ENCODE measurements at regions not wholly inside any gene's neighbourhood (a gene's known extent, or its start where the extent isn't known, plus 50 kb on each side); places are given as distances from the start of the nearest gene placed in this dataset.

DNA sequence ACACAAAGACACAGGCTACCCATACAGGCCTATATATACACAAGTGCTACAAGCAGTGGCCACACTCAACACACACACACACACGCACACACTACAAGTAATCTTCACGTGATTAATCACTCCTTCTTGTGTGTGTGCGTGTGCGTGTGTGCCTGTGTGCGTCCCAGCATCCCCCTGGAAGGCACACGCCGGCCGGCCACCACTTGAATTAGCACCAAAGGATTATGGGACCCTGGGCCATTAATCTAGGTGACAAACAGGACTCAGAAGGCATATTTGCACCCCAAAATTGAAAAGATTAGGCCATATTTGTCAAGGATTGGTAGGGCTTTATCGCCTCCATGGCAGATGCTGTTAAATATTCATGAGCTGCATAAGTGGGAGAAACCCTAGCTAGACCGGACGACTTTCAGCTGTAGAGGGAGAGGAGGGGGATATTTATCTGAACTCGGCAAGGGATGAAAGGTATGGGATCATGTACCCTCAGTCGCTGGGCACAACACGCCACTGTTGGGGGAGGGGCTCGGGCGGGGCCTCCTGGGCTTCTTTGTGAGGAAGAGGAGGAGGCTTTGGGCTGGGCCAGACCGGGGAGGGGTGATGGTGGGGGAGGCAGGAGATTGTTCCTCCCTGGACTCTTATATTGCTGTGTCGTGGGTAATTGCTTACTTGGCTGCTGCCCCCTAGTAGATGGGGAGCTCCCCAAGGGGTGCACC lies 89.6 kb upstream of the LHX5 start:
- H3K4me3 Mint-ChIP-seq (ENCODE audit: unreplicated experiment) = no peak overlapping the region
- no peaks in the 10 kb centered on the region for H3K27me3 Mint-ChIP-seq (ENCODE audit: unreplicated experiment)
- no peak for TF ChIP-seq CTCF (IDR thresholded peaks at IDR 0.05; ENCODE audit: partially characterized antibody, unreplicated experiment)
- DNase-seq = no peak
- no peaks in the 10 kb centered on the region for H3K36me3 Mint-ChIP-seq (ENCODE audit: unreplicated experiment)
- peaks cover 2% of the 10 kb centered on the region for H3K9me3 Mint-ChIP-seq (ENCODE audit: unreplicated experiment)
- no peak overlapping the region for H3K27ac Mint-ChIP-seq (ENCODE audit: unreplicated experiment)
- no peaks in the 10 kb centered on the region for H3K4me1 Mint-ChIP-seq (ENCODE audit: low read depth, unreplicated experiment)

DNA sequence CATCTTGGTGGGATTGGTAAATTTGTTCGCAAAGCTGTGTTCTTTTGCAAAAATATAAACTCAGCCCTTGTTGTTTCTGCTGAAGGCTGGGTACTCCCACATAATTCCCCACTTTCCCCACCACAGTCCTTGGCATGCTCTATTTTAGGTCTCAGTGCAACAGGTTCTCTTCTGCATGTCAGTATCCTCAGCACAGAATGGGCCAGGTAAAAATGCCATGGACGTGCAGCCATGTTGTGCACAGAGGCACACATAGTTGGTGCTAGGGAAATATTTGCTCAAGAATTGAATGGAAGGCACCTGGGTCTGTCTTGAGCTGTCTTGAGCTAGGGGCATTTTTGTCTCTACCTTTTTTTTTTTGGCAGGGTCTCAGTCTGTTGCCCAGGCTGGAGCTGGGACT lies 87.8 kb upstream of the LHX5 start:
- Mint-ChIP-seq H3K27me3 (ENCODE audit: unreplicated experiment) (no peaks in the 10 kb centered on the region), H3K4me3 (ENCODE audit: unreplicated experiment) (no peak overlapping the region), H3K9me3 (ENCODE audit: unreplicated experiment) (peaks cover 3% of the 10 kb centered on the region), H3K27ac (ENCODE audit: unreplicated experiment) (no peak overlapping the region), H3K4me1 (ENCODE audit: low read depth, unreplicated experiment) (no peaks in the 10 kb centered on the region), H3K36me3 (ENCODE audit: unreplicated experiment) (no peaks in the 10 kb centered on the region)
- TF ChIP-seq CTCF (IDR thresholded peaks at IDR 0.05; ENCODE audit: partially characterized antibody, unreplicated experiment) = no peak
- DNase-seq = no peak

- Mint-ChIP-seq H3K4me1 (ENCODE audit: low read depth, unreplicated experiment) (no peaks in the 10 kb centered on the region), H3K27me3 (ENCODE audit: unreplicated experiment) (peaks cover 6% of the 10 kb centered on the region), H3K36me3 (ENCODE audit: unreplicated experiment) (no peaks in the 10 kb centered on the region), H3K9me3 (ENCODE audit: unreplicated experiment) (peaks cover 3% of the 10 kb centered on the region), H3K27ac (ENCODE audit: unreplicated experiment) (no peak overlapping the region), H3K4me3 (ENCODE audit: unreplicated experiment) (no peak overlapping the region)
- TF ChIP-seq CTCF (IDR thresholded peaks at IDR 0.05; ENCODE audit: partially characterized antibody, unreplicated experiment) = no peak
- DNase-seq = no peak
Observed at GRCh38 chr12:113555226-113555625, 83.6 kb upstream of the LHX5 start.

DNA sequence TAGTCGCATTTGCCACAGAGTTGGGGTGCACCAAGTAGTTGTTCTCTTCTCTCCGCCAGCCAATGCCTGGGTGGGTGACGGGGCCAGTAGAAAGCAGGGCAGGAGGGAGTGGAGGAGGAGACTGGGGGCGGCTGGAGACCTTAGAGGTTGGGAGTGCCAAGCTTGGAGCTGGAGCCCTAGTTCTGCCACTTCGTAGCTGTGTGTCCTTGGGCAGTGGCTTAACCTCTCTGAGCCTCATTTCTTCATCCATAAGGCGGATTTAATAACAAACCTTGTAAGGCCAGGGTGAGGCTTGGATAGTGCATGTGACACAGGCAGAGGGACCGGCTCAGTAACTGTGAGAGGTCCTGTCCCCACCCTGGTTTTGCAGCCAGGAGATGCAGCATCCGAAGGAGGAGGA lies 81.1 kb upstream of the LHX5 start:
- no peak overlapping the region for H3K4me3 Mint-ChIP-seq (ENCODE audit: unreplicated experiment)
- H3K4me1 Mint-ChIP-seq (ENCODE audit: low read depth, unreplicated experiment) = no peaks in the 10 kb centered on the region
- peaks cover 10% of the 10 kb centered on the region for H3K36me3 Mint-ChIP-seq (ENCODE audit: unreplicated experiment)
- DNase-seq = no peak
- H3K9me3 Mint-ChIP-seq (ENCODE audit: unreplicated experiment) = peaks cover 5% of the 10 kb centered on the region
- H3K27me3 Mint-ChIP-seq (ENCODE audit: unreplicated experiment) = peaks cover 9% of the 10 kb centered on the region
- no peak for TF ChIP-seq CTCF (IDR thresholded peaks at IDR 0.05; ENCODE audit: partially characterized antibody, unreplicated experiment)
- no peak overlapping the region for H3K27ac Mint-ChIP-seq (ENCODE audit: unreplicated experiment)

GRCh38 chr12:113551563-113551962 lies 79.9 kb upstream of the LHX5 start:
- H3K27me3 Mint-ChIP-seq (ENCODE audit: unreplicated experiment) = peaks cover 9% of the 10 kb centered on the region
- TF ChIP-seq CTCF (IDR thresholded peaks at IDR 0.05; ENCODE audit: partially characterized antibody, unreplicated experiment) = no peak
- no peak overlapping the region for H3K27ac Mint-ChIP-seq (ENCODE audit: unreplicated experiment)
- no peaks in the 10 kb centered on the region for H3K4me1 Mint-ChIP-seq (ENCODE audit: low read depth, unreplicated experiment)
- no peak for DNase-seq
- H3K9me3 Mint-ChIP-seq (ENCODE audit: unreplicated experiment) = peaks cover 5% of the 10 kb centered on the region
- peaks cover 10% of the 10 kb centered on the region for H3K36me3 Mint-ChIP-seq (ENCODE audit: unreplicated experiment)
- no peak overlapping the region for H3K4me3 Mint-ChIP-seq (ENCODE audit: unreplicated experiment)
